Kidney epithelial cell (primary cell): ENCODE measurements at regions not wholly inside any gene's neighbourhood (a gene's known extent, or its start where the extent isn't known, plus 50 kb on each side); places are given as distances from the start of the nearest gene placed in this dataset.

Experiments used
- DNase-seq: peaks from one replicate; pipeline ENCODE4 v3.0.0-alpha.2; 2010; ENCODE audit warnings: low read depth
- H3K27me3 ChIP-seq: 2 replicates; pipeline ENCODE4 v1.6.0; 2011; ENCODE audit warnings: low read length; ENCODE audit not compliant: control insufficient read depth, insufficient read depth
- H3K36me3 ChIP-seq: 2 replicates; pipeline ENCODE4 v1.5.1; 2011; ENCODE audit warnings: low read length; ENCODE audit not compliant: control insufficient read depth, insufficient read depth
- H3K4me3 ChIP-seq: 2 replicates; pipeline ENCODE4 v1.5.1; 2011; ENCODE audit warnings: low read depth, mild to moderate bottlenecking, control low read depth, low read length
- TF ChIP-seq, protein P1 (sequence below): IDR thresholded peaks from 2 replicates; pipeline ENCODE4 v1.5.1; 2011; ENCODE audit warnings: mild to moderate bottlenecking, moderate library complexity, low read length, control low read depth, inconsistent platforms; ENCODE audit not compliant: insufficient read depth, poor library complexity, severe bottlenecking

GRCh38 chr3:174755833-174756829 is 103.0 kb upstream of the NAALADL2 start:
- no peak overlapping the region for H3K4me3 ChIP-seq
- H3K27me3 ChIP-seq = no peaks in the 10 kb centered on the region
- no peak for DNase-seq
- TF ChIP-seq, protein P1, sequence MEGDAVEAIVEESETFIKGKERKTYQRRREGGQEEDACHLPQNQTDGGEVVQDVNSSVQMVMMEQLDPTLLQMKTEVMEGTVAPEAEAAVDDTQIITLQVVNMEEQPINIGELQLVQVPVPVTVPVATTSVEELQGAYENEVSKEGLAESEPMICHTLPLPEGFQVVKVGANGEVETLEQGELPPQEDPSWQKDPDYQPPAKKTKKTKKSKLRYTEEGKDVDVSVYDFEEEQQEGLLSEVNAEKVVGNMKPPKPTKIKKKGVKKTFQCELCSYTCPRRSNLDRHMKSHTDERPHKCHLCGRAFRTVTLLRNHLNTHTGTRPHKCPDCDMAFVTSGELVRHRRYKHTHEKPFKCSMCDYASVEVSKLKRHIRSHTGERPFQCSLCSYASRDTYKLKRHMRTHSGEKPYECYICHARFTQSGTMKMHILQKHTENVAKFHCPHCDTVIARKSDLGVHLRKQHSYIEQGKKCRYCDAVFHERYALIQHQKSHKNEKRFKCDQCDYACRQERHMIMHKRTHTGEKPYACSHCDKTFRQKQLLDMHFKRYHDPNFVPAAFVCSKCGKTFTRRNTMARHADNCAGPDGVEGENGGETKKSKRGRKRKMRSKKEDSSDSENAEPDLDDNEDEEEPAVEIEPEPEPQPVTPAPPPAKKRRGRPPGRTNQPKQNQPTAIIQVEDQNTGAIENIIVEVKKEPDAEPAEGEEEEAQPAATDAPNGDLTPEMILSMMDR = no peak
- H3K36me3 ChIP-seq = no peaks in the 10 kb centered on the region

- no peak for DNase-seq
- TF ChIP-seq, protein P1 = no peak
- no peaks in the 10 kb centered on the region for H3K36me3 ChIP-seq
- no peak overlapping the region for H3K4me3 ChIP-seq
- no peaks in the 10 kb centered on the region for H3K27me3 ChIP-seq
Measured at GRCh38 chr3:174758943-174759342, 100.2 kb upstream of the NAALADL2 start.

DNA sequence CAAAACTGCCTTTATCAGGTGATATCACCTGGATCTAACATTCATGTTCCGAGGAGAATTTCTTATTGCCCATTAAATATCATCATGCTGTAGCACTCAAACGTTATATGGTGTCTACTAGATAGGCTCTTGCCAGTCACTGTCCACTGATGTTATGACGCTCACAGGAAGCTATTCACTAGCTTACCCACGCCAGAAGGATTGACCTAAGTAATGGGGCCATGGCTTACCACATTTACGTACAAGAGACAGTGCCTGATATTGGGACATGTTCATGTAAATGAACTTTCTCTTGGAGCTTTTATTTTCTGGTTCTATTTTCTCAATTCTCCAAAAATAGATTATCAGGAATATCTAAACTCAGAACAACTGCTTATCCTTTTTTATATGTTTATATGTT is 91.7 kb upstream of the NAALADL2 start:
- Histone ChIP-seq H3K36me3 (no peaks in the 10 kb centered on the region), H3K27me3 (no peaks in the 10 kb centered on the region), H3K4me3 (no peak overlapping the region)
- TF ChIP-seq, protein P1 = no peak
- DNase-seq = no peak

DNA sequence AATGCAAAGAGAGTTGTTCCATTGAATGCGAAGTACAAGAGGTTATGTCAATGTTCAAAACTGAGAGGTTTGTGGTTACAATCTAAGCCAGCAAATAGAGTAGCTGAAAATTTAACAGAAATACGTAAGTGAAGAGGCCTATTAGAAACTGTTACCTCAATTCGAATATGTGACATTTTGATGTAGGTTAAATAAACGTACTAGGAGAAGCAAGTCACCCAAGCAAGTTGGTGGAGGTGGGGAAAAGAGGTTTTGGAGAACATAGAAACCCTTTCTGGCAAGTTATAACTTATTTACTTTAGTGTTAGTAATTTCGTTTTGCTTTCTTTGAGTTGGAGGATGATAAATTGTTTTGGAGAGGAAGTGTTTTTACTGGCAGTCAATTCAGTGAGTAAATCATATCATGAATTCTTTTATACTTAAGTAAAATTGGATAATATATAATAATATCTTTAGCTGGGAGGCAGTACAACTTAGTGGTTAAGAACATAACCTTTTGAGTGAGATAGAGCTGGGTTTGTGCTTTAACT is 91.2 kb upstream of the NAALADL2 start:
- TF ChIP-seq, protein P1 = no peak
- no peak for DNase-seq
- no peaks in the 10 kb centered on the region for H3K36me3 ChIP-seq
- H3K4me3 ChIP-seq = no peak overlapping the region
- H3K27me3 ChIP-seq = no peaks in the 10 kb centered on the region

DNA sequence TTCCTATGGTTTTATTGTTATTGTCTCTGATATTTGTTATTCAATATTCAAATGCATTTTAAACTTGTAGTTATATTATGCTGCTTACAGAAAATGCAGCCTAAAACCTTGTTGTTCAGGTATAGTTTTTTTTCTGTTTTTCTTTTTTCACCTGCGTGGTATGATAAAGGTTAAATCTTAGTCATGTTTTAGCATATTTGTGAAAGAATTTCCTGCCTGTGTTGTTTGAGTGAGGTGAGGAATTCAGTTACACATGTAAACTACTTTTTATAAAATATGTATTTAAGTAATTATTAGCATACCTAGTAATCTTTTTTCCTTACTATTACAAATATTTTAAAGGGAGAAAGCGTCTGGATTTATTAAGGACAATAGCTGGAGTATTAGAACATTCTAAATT is 90.0 kb upstream of the NAALADL2 start:
- DNase-seq = no peak
- Histone ChIP-seq H3K27me3 (no peaks in the 10 kb centered on the region), H3K36me3 (no peaks in the 10 kb centered on the region), H3K4me3 (no peak overlapping the region)
- TF ChIP-seq, protein P1 = no peak
